ENCODE measurements at regions not wholly inside any gene's neighbourhood (a gene's known extent, or its start where the extent isn't known, plus 50 kb on each side); places are given as distances from the start of the nearest gene placed in this dataset.

- no peaks in the 10 kb centered on the region for H3K4me1 ChIP-seq
- no peaks in the 10 kb centered on the region for H3K36me3 ChIP-seq
- intact Hi-C loops (cut with DNase I), result no loop called here
- DNase-seq (ENCODE audit: extremely low spot score in 2 of 2), result no peak
- no peaks in the 10 kb centered on the region for H3K27me3 ChIP-seq
- no peak for TF ChIP-seq CTCF (IDR thresholded peaks at IDR 0.05)
- no peak for TF ChIP-seq POLR2AphosphoS5 (IDR thresholded peaks at IDR 0.05; ENCODE audit: insufficient read depth in 1 of 2, low read depth in 1 of 2)
- TF ChIP-seq POLR2A (IDR thresholded peaks at IDR 0.05), result no peak
- H3K27ac ChIP-seq, result no peak overlapping the region
- H3K9me3 ChIP-seq, result no peaks in the 10 kb centered on the region
- no peak overlapping the region for H3K4me3 ChIP-seq
These were observed 663.0 kb upstream of the AGA start for GRCh38 chr4:178105242-178105641.

DNA sequence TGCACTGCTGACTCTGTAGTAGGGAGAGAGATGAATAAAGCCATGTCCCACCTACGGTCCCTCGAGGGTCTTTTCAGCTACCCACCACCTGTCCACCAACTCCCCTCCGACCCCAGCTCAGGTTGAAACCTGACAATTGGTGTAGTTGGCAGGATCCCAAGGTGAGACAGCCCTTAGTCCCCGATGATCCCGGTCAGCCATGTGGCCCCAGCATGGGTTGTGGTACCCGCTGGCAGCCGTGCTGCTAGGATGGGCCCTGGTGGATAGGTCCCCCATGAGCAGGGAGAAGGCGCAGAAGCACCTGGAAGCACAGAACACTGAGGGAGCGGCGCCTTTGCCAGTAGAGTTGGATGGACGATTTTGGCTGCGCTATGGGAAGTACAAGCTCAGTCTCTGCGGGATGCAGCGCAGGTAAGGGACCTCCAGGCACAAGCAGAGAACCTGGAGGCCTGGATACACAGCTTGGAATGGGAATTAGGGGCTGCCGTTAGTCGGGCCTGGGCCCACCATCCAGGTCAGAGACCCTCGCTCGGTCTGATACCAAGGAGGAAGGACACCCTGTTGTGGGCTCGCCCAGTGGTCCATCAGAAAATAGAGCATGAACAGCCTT is 694.6 kb upstream of the AGA start:
- no peak overlapping the region for H3K4me3 ChIP-seq
- H3K27me3 ChIP-seq, result no peaks in the 10 kb centered on the region
- H3K4me1 ChIP-seq, result no peaks in the 10 kb centered on the region
- intact Hi-C loops (cut with DNase I), result no loop called here
- no peak for TF ChIP-seq POLR2AphosphoS5 (IDR thresholded peaks at IDR 0.05; ENCODE audit: insufficient read depth in 1 of 2, low read depth in 1 of 2)
- no peak for TF ChIP-seq POLR2A (IDR thresholded peaks at IDR 0.05)
- no peak for TF ChIP-seq CTCF (IDR thresholded peaks at IDR 0.05)
- H3K27ac ChIP-seq, result no peak overlapping the region
- H3K9me3 ChIP-seq, result no peaks in the 10 kb centered on the region
- no peak for DNase-seq (ENCODE audit: extremely low spot score in 2 of 2)
- H3K36me3 ChIP-seq, result no peaks in the 10 kb centered on the region

DNA sequence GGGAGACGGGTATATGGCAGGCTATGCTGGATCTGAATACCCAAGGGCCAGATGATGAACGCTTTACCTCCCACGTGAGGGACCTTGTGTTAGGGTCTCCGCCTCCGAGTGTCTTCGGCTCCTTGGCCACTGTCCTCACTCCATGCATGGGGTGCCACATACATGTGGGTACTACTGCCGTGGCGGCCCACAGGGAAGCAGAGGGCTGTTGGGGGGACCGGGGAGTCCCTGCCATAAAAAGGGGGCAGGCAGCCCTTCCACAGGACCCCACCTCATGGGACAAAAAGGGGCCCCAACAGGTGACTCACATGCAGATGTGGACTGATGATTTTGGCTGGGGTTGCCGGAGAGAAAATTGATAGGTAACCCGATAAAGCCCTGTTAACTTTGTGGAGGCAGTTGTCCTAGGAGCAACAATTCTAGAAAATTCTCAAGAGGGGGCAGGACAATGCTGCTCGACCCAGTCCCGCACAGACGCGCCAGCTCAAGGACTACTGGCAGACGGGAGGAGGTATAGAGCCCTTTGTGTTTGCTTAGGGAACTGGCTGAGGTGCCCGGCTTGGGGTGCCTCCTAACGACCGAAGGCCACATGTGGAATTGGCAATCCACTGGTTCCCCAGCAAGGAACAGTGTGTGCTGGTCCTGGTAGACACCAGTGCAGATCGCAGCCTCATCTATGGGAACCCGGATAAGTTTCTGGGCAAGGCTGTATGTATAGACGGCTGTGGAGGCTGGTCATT is 695.7 kb upstream of the AGA start:
- no peak for DNase-seq (ENCODE audit: extremely low spot score in 2 of 2)
- Histone ChIP-seq H3K4me1 (no peaks in the 10 kb centered on the region), H3K4me3 (no peak overlapping the region), H3K27me3 (no peaks in the 10 kb centered on the region), H3K9me3 (no peaks in the 10 kb centered on the region), H3K27ac (no peak overlapping the region), H3K36me3 (no peaks in the 10 kb centered on the region)
- TF ChIP-seq POLR2AphosphoS5 (IDR thresholded peaks at IDR 0.05; ENCODE audit: insufficient read depth in 1 of 2, low read depth in 1 of 2) (no peak), POLR2A (IDR thresholded peaks at IDR 0.05) (no peak), CTCF (IDR thresholded peaks at IDR 0.05) (no peak)
- intact Hi-C loops (cut with DNase I), result no loop called here

- Histone ChIP-seq H3K27ac (no peak overlapping the region), H3K36me3 (no peaks in the 10 kb centered on the region), H3K4me3 (no peak overlapping the region), H3K27me3 (no peaks in the 10 kb centered on the region), H3K9me3 (no peaks in the 10 kb centered on the region), H3K4me1 (no peaks in the 10 kb centered on the region)
- DNase-seq (ENCODE audit: extremely low spot score in 2 of 2), result no peak
- intact Hi-C loops (cut with DNase I), result no loop called here
- TF ChIP-seq POLR2AphosphoS5 (IDR thresholded peaks at IDR 0.05; ENCODE audit: insufficient read depth in 1 of 2, low read depth in 1 of 2) (no peak), POLR2A (IDR thresholded peaks at IDR 0.05) (no peak), CTCF (IDR thresholded peaks at IDR 0.05) (no peak)
These were observed 696.3 kb upstream of the AGA start for GRCh38 chr4:178138491-178138890.

DNA sequence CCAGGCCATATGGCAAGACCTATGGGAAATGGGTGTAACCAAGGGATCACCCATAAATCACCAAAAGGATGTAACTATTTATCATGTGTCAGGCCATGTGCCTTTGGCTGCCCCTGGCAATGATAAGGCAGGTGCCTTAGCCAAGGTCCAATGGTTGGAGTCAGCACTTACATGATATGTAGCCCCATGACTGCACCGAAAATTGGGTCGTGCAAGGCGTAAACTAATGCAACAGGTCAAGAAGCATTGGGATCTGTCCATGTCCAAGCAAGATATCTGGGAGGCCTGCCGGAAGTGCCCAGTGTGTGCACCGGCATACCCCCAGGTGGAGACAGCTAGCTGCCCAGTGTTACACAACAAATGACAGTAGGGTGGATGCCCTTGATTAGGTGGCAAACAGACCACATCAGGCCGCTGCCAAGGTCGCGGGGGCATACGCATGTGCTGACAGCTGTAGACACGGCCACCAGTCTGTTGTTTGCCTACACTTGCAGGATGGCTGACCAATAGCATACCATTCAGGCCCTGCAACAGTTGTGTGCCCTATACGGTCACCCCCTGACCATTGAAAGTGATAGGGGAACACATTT is 698.2 kb upstream of the AGA start:
- H3K9me3 ChIP-seq, result no peaks in the 10 kb centered on the region
- H3K36me3 ChIP-seq, result no peaks in the 10 kb centered on the region
- no peaks in the 10 kb centered on the region for H3K27me3 ChIP-seq
- no peak overlapping the region for H3K4me3 ChIP-seq
- intact Hi-C loops (cut with DNase I), result no loop called here
- TF ChIP-seq POLR2AphosphoS5 (IDR thresholded peaks at IDR 0.05; ENCODE audit: insufficient read depth in 1 of 2, low read depth in 1 of 2) (no peak), CTCF (IDR thresholded peaks at IDR 0.05) (no peak), POLR2A (IDR thresholded peaks at IDR 0.05) (no peak)
- no peak for DNase-seq (ENCODE audit: extremely low spot score in 2 of 2)
- no peak overlapping the region for H3K27ac ChIP-seq
- no peaks in the 10 kb centered on the region for H3K4me1 ChIP-seq

Data from vagina (tissue), 2 donors.